Renal cortex interstitium (tissue), 11 donors: ENCODE measurements at regions not wholly inside any gene's neighbourhood (a gene's known extent, or its start where the extent isn't known, plus 50 kb on each side); places are given as distances from the start of the nearest gene placed in this dataset.
"Not testable (repeated sequence)": the region's sequence is repeated elsewhere in the genome, so short reads cannot be mapped to it uniquely, and the experiment has no call there.

Source experiments
- DNase-seq, 11 donors: peaks; one replicate each; pipeline ENCODE4 v3.0.0-alpha.2; 2013; ENCODE audit warnings: low read depth in 9 of 11, low spot score in 4 of 11; ENCODE audit errors: extremely low read depth in 1 of 11

- DNase-seq, result no peak
These were observed 318.3 kb upstream of the PTGER4 start for GRCh38 chr5:40361378-40361777.

GRCh38 chr5:40360685-40361084 is 319.0 kb upstream of the PTGER4 start:
- DNase-seq, result no peak

DNA sequence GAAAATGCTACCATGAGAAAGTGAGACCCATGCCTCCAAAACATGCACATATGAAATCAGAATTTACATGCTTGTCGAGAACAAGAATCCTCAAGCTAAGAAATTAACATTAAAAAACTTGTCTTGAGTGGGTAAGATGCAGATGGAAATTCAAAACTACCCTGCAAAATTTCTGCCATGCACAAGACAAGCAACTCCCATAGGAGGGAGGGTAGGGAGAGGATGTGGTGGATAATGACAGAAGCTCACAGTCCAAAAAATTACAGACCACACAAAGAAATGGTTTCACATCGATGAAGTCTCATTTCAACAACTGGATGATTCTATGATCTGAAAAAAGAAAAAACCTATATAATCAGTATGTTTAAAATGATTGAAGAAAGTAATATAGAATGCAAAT is 319.9 kb upstream of the PTGER4 start:
- no peak for DNase-seq

GRCh38 chr5:40359093-40359492 is 320.6 kb upstream of the PTGER4 start:
- DNase-seq, result no peak

DNA sequence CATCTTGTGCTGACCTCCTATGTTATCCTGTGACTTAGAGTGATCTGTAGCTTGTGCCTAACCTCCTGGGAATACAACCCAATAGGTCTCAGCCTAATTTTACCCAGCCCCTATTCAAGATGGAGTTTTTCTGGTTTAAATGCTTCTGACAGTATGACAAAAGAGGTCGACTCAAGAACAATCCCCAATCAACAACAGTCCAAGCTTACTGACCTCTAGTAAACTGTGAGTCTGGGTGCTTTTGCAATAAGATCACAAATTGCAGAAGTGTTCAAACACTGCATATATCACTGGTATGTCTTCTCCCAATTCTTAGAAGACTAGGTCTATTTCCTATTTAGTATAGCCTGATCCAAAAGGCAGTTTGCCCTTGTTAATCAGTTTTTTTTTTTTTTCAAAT is 323.5 kb upstream of the PTGER4 start:
- no peak for DNase-seq

DNA sequence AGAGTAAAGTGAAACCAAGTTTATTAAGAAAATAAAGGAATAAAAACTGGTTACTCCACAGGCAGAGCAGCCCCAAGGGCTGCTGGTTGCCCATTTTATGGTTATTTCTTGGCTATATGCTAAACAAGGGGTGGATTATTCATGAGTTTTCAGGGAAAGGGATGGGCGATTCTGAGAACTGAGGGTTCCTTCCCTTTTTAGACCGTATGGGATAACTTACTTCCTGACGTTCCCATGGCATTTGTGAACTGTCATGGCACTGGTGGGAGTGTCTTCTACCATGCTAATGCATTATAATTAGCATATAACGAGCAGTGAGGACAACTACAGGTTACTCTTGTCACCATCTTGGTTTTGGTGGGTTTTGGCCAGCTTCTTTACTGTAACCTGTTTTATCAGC is 323.9 kb upstream of the PTGER4 start:
- no peak for DNase-seq

DNA sequence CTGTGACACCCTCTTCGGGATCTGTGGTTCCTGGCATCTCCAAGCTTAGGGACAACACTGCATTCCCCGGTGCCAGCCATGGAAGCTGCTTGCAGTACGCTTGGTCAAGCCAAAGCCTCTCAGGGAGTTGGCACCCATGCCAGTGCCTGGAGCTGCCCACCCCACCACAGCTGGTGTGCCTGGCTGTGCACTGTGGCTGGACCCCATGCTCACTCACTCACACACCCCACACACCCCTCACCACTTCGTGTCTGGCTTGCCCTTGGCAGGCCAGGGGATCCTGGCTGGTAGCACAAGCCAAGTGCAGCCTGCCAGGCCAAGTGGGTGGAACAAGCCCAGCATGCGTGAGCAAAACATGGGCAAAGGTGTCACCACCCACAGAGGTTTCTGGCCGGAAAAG is 324.5 kb upstream of the PTGER4 start:
- DNase-seq, result no peak

- DNase-seq, result no peak
These were observed 325.5 kb upstream of the PTGER4 start for GRCh38 chr5:40354171-40354570.

DNA sequence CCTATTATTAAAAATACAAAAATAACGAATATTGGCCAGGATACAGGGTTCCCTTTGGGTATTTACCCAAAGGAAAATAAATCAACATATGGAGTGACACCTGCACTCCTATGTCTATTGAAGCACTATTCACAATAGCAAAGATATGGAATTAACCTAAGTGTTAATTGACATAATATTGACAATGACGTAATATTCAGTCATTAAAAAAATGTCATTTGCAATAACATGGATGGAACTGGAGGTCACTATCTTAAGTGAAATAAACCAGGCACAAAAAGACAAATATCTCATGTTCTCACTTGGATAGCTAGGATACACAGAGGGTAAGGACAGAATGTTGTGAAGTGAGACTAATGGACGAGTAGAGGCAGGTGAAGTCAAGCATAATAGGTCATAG is 326.3 kb upstream of the PTGER4 start:
- DNase-seq, result no peak

- DNase-seq, result no peak
These were observed 331.6 kb upstream of the PTGER4 start for GRCh38 chr5:40347981-40348725.

DNA sequence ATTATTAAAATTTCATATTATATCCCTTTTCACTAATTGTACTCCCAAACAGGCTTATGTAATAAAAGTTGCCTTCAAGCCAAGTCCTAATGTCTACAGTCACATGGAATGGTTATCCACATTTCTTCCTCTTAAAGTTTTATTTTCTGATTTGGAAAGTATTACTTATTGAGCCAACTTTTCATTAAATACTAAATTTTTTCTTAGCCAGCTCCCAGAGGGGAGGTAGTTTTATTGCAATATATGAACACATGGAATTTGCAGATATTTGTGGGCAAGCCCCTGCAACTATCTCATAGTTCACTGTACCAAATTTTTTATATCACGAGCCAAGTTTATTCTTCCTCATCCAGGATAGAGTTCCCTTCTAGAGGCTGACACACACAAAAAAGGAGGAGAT is 332.8 kb upstream of the PTGER4 start:
- no peak for DNase-seq

GRCh38 chr5:40338434-40338833 is 341.3 kb upstream of the PTGER4 start:
- DNase-seq, result not testable (repeated sequence)

DNA sequence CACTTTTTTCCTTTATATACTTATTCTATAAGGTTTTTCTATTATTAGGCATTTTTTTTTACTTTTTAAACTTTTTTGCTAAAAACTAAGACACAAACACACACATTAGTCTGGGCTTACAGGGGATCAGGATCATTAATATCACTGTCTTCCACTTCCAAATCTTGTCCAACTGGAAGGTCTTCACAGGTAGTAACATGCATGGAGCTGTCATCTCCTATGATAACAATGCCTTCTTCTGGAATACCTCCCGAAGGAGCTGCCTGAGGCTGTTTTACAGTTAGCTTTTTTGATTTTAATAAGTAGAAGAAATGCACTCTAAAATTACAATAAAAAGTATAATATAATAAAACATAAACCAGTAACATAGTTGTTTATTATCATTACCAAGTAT is 345.5 kb upstream of the PTGER4 start:
- no peak for DNase-seq

DNA sequence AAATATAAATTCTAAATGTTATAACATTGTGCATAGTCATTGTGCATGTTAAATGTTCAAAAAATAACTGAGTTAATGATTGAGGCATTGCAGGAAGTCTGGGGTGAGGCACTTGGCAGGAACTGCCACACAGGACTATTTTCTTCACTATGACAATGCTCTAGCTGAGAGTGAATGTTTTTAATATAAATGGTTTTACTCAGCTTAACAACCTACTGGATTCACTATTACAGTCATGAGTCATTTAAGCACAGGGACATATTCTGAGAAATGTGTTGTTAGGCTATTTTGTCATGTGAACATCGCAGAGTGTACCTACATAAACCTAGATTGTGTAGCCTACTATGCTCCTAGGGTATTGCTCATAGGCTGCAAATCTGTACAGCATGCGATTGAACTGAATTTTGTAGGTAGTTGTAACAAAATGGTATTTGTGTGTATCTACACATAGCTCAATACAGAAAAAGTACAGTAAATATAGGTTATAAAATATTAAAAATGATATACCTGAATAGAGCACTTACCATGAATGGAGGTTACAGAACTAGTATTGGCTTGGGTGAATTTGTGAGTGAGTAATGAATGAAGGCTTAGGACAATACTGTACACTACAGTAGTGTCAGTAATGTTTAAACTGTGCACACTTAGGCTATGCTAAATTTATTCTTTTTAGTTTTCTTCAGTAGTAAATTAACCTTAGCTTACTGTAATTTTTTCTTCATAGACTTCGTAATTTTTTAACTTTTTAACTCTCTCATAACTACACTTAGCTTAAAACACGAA is 346.1 kb upstream of the PTGER4 start:
- no peak for DNase-seq

DNA sequence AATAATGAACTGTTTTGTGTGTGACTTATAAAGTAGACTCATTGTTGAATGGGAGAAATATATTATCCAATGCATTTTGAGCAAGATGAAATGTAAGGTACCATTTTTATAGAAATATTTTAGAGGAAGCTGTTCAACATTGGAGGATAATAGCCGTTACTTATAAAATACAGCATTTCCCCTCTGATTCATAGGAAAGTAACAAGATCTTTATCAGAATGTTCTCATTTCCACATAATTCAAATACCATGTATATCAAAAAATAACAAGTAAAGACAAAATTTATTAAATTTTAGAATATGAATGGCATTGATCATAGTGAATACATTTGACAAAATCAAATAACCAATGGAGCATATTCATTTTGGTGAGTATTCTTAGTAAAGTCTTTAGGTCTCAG is 346.7 kb upstream of the PTGER4 start:
- DNase-seq, result no peak

GRCh38 chr5:40331616-40332015 is 348.1 kb upstream of the PTGER4 start:
- no peak for DNase-seq

GRCh38 chr5:40321514-40321913 is 358.2 kb upstream of the PTGER4 start:
- no peak for DNase-seq

- DNase-seq, result no peak
These were observed 361.3 kb upstream of the PTGER4 start for GRCh38 chr5:40318395-40318794.

GRCh38 chr5:40317023-40317422 is 362.7 kb upstream of the PTGER4 start:
- no peak for DNase-seq

DNA sequence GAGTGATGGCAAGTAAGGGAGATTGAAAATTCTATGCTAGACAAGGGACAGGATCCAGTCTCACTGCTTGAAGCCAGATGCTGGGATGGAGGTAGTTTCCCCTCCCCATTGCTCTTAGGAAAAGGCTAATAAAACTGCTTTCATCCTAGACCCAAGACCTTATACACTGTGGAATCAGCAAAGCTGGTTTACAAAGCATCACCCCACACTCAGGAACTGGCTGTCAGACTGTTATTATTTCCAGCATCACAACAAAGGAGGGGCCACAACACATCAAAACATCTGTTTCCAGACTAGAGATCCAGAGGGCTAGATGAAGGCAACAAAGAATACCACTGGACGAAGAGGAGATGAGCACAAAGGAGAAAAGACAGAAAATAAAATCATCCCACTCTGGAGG is 364.6 kb upstream of the PTGER4 start:
- DNase-seq, result no peak

GRCh38 chr5:40314275-40314674 is 365.4 kb upstream of the PTGER4 start:
- no peak for DNase-seq
